GM12878 (cell line): ENCODE measurements at regions not wholly inside any gene's neighbourhood (a gene's known extent, or its start where the extent isn't known, plus 50 kb on each side); places are given as distances from the start of the nearest gene placed in this dataset.

ENCODE experiments used
- ETV6 ChIP-seq, 2 experiments: fragments of 450-650 bp in 1 of 2; IDR thresholded peaks in 1 of 2; conservative IDR thresholded peaks in 1 of 2; 2 replicates each; pipeline ENCODE4 v1.6.1; 2014; ENCODE audit warnings: antibody characterized with exemption in 1 of 2, borderline replicate concordance in 1 of 2, low read depth in 1 of 2, mild to moderate bottlenecking in 1 of 2, moderate library complexity in 1 of 2
- JUNB ChIP-seq: IDR thresholded peaks from 2 replicates; pipeline ENCODE4 v1.6.1; 2016; ENCODE audit warnings: antibody characterized with exemption, mild to moderate bottlenecking
- POLR2A ChIP-seq: IDR thresholded peaks from 2 replicates; pipeline ENCODE4 v1.6.1; 2011; ENCODE audit warnings: low read depth, mild to moderate bottlenecking, low read length
- RBBP5 ChIP-seq: fragments of 200-600 bp; sonication (generic); conservative IDR thresholded peaks from 2 replicates; pipeline ENCODE4 v1.6.1; 2016
- SIN3A ChIP-seq: IDR thresholded peaks from 2 replicates; pipeline ENCODE4 v1.6.1; 2012; ENCODE audit warnings: low read depth, low read length, improper control_type of control experiment
- SMAD5 ChIP-seq: IDR thresholded peaks from 2 replicates; pipeline ENCODE4 v1.6.1; 2016; ENCODE audit warnings: antibody characterized with exemption, low read depth
- SPI1 ChIP-seq: IDR thresholded peaks from 2 replicates; pipeline ENCODE4 v1.6.1; 2011; ENCODE audit warnings: low read depth, mild to moderate bottlenecking, low read length, moderate library complexity, borderline replicate concordance; ENCODE audit not compliant: insufficient read depth
- SREBF2 ChIP-seq: IDR thresholded peaks from 2 replicates; pipeline ENCODE4 v1.6.1; 2012; ENCODE audit warnings: mild to moderate bottlenecking, low read length
- TCF7 ChIP-seq: IDR thresholded peaks from 2 replicates; pipeline ENCODE4 v1.6.1; 2014; ENCODE audit warnings: antibody characterized with exemption, borderline replicate concordance
- YY1 ChIP-seq: IDR thresholded peaks from 2 replicates; pipeline ENCODE4 v1.6.1; 2011; ENCODE audit warnings: low read depth, mild to moderate bottlenecking, low read length
- TF ChIP-seq, protein P1 (sequence below), 3 experiments: IDR thresholded peaks in 2 of 3; conservative IDR thresholded peaks in 1 of 3; 2 replicates each; pipeline ENCODE4 v1.5.1; 2011; ENCODE audit warnings: low read depth in 3 of 3, low read length in 3 of 3, mild to moderate bottlenecking in 3 of 3, control low read depth in 2 of 3, moderate library complexity in 2 of 3, inconsistent platforms in 1 of 3, mixed read lengths in 1 of 3; ENCODE audit not compliant: control insufficient read depth in 2 of 3, insufficient read depth in 1 of 3; ENCODE audit errors: extremely low read depth in 1 of 3
- TF ChIP-seq, protein P2 (sequence below): fragments of 450-650 bp; IDR thresholded peaks from 2 replicates; pipeline ENCODE4 v1.6.1; 2017; ENCODE audit warnings: mild to moderate bottlenecking

DNA sequence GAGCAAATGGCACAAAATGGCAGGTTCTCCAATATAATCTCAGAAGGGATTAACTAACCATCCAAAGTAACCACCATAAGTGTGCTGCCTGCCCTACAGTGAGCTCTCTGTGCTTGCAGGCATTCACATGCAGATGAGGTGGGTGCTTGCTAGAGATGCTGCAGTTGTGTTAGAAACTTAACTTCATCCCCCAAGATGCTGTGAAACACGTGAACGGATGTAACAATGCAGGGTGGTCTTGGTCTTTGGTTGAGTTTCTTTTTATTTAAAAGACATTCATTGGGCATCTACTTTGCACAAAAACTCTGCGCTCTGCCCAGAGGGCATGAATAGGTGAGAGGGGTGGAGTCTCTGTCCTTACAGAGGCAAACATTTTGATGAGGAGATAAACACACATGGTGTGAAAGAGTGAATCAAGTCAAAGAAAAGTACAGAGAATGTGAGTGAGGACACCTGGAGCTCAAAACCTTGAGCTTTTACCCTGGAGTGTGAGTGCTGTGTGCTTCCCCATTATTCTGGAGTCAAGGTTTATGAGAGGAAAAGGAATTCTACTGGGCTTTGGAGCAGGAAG, 143.9 kb upstream of the DAP start:
- TF ChIP-seq RBBP5 (no peak), ETV6 (conservative IDR thresholded peaks at IDR 0.05 in 1 of 2, IDR thresholded peaks at IDR 0.05 in 1 of 2; ENCODE audit: borderline replicate concordance in 1 of 2, low read depth in 1 of 2) (no peak), SMAD5 (no peak), SPI1 (no peak), SIN3A (no peak), SREBF2 (no peak), POLR2A (no peak), JUNB (no peak), TCF7 (no peak), YY1 (no peak)
- TF ChIP-seq, protein P1, sequence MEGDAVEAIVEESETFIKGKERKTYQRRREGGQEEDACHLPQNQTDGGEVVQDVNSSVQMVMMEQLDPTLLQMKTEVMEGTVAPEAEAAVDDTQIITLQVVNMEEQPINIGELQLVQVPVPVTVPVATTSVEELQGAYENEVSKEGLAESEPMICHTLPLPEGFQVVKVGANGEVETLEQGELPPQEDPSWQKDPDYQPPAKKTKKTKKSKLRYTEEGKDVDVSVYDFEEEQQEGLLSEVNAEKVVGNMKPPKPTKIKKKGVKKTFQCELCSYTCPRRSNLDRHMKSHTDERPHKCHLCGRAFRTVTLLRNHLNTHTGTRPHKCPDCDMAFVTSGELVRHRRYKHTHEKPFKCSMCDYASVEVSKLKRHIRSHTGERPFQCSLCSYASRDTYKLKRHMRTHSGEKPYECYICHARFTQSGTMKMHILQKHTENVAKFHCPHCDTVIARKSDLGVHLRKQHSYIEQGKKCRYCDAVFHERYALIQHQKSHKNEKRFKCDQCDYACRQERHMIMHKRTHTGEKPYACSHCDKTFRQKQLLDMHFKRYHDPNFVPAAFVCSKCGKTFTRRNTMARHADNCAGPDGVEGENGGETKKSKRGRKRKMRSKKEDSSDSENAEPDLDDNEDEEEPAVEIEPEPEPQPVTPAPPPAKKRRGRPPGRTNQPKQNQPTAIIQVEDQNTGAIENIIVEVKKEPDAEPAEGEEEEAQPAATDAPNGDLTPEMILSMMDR (IDR thresholded peaks at IDR 0.05 in 2 of 3, conservative IDR thresholded peaks at IDR 0.05 in 1 of 3; ENCODE audit: control insufficient read depth in 2 of 3, extremely low read depth in 1 of 3, insufficient read depth in 1 of 3, low read depth in 3 of 3, low read length in 3 of 3), result no peak
- TF ChIP-seq, protein P2, sequence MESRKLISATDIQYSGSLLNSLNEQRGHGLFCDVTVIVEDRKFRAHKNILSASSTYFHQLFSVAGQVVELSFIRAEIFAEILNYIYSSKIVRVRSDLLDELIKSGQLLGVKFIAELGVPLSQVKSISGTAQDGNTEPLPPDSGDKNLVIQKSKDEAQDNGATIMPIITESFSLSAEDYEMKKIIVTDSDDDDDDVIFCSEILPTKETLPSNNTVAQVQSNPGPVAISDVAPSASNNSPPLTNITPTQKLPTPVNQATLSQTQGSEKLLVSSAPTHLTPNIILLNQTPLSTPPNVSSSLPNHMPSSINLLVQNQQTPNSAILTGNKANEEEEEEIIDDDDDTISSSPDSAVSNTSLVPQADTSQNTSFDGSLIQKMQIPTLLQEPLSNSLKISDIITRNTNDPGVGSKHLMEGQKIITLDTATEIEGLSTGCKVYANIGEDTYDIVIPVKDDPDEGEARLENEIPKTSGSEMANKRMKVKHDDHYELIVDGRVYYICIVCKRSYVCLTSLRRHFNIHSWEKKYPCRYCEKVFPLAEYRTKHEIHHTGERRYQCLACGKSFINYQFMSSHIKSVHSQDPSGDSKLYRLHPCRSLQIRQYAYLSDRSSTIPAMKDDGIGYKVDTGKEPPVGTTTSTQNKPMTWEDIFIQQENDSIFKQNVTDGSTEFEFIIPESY, result no peak
